H1 (cell line): ENCODE measurements at regions not wholly inside any gene's neighbourhood (a gene's known extent, or its start where the extent isn't known, plus 50 kb on each side); places are given as distances from the start of the nearest gene placed in this dataset.

Experiments
- CTCF ChIA-PET: fragments of 300-600 bp; sonication (Branson Sonifier 250); formaldehyde crosslinking; loops from one replicate; lab custom pipeline; 2021; ENCODE audit not compliant: partially characterized antibody; lab: Charles Lee
- POLR2A ChIA-PET: fragments of 300-600 bp; sonication (Branson Sonifier 250); formaldehyde crosslinking; loops from one replicate; lab custom pipeline; 2021; ENCODE audit warnings: inconsistent platforms; ENCODE audit not compliant: partially characterized antibody; lab: Charles Lee
- DNase-seq, 2 experiments: peaks; one replicate each; pipeline versions ENCODE4 v3.0.0 to v3.0.0-alpha.2; 2010 to 2022; ENCODE audit warnings: low spot score in 2 of 2, low read depth in 1 of 2, mixed read lengths in 1 of 2
- FAIRE-seq: peaks from 2 replicates; lab custom pipeline; 2011; peaks lifted over from hg19 to GRCh38; lab: Jason Lieb, UNC
- H2AFZ ChIP-seq: 2 replicates; pipeline ENCODE4 v1.8.1; 2012; ENCODE audit warnings: low read length, inconsistent platforms
- H2AK5ac ChIP-seq: 2 replicates; pipeline ENCODE4 v1.6.1; 2013; ENCODE audit warnings: low read depth, low read length
- H2BK120ac ChIP-seq: replicated peaks from 2 replicates; pipeline ENCODE3; 2013; ENCODE audit warnings: low read depth, low read length, inconsistent platforms
- H2BK12ac ChIP-seq: 2 replicates; pipeline ENCODE4 v1.6.1; 2013; ENCODE audit warnings: low read depth, low read length
- H2BK15ac ChIP-seq: 2 replicates; pipeline ENCODE4 v1.6.1; 2013; ENCODE audit warnings: low read length
- H2BK20ac ChIP-seq: 2 replicates; pipeline ENCODE4 v1.6.1; 2013; ENCODE audit warnings: low read length
- H2BK5ac ChIP-seq: 2 replicates; pipeline ENCODE4 v1.6.1; 2013; ENCODE audit warnings: low read depth, low read length
- H3K14ac ChIP-seq: 2 replicates; pipeline ENCODE4 v1.6.1; 2013; ENCODE audit warnings: inconsistent platforms; ENCODE audit not compliant: insufficient read length
- H3K18ac ChIP-seq: 2 replicates; pipeline ENCODE4 v1.6.1; 2013; ENCODE audit warnings: low read length; ENCODE audit errors: extremely low read depth
- H3K23ac ChIP-seq: 2 replicates; pipeline ENCODE4 v1.6.1; 2013; ENCODE audit warnings: inconsistent platforms; ENCODE audit not compliant: insufficient read length
- H3K23me2 ChIP-seq: 2 replicates; pipeline ENCODE4 v1.6.1; 2013; ENCODE audit warnings: low read depth, low read length
- H3K27ac ChIP-seq: 2 replicates; pipeline ENCODE4 v1.6.1; 2011; ENCODE audit warnings: low read depth, low read length, inconsistent platforms
- H3K27me3 ChIP-seq, 4 experiments: replicated peaks in 1 of 4; 1 replicate in 1 of 4; 2 replicates in 3 of 4; pipeline versions ENCODE4 v1.6.1 to v1.8.1; 2011 to 2013; ENCODE audit warnings: low read length in 3 of 4, mild to moderate bottlenecking in 3 of 4, inconsistent platforms in 2 of 4, mixed read lengths in 2 of 4, moderate library complexity in 1 of 4; ENCODE audit not compliant: control insufficient read depth in 3 of 4, insufficient read depth in 3 of 4; ENCODE audit errors: extremely low read depth in 1 of 4
- H3K36me3 ChIP-seq, 4 experiments: 2 replicates each; pipeline versions ENCODE4 v1.6.1 to v1.8.1; 2011 to 2013; ENCODE audit warnings: mild to moderate bottlenecking in 4 of 4, low read length in 3 of 4, moderate library complexity in 2 of 4, control low read depth in 1 of 4, inconsistent platforms in 1 of 4; ENCODE audit not compliant: insufficient read depth in 4 of 4, control insufficient read depth in 2 of 4
- H3K4ac ChIP-seq: replicated peaks from 2 replicates; pipeline ENCODE3; 2013; ENCODE audit warnings: low read length, low read depth, mixed read lengths, inconsistent platforms; ENCODE audit not compliant: insufficient read length
- H3K4me1 ChIP-seq, 4 experiments: replicated peaks in 1 of 4; 1 replicate in 1 of 4; 2 replicates in 3 of 4; pipeline versions ENCODE4 v1.6.1 to v1.8.1; 2011 to 2013; ENCODE audit warnings: low read length in 3 of 4, inconsistent platforms in 2 of 4, mixed read lengths in 1 of 4; ENCODE audit not compliant: insufficient read depth in 4 of 4, control insufficient read depth in 3 of 4
- H3K4me2 ChIP-seq, 2 experiments: 2 replicates each; pipeline versions ENCODE4 v1.6.1 to v1.8.1; 2011 to 2013; ENCODE audit warnings: low read depth in 2 of 2, low read length in 2 of 2, control low read depth in 1 of 2, inconsistent platforms in 1 of 2, mild to moderate bottlenecking in 1 of 2; ENCODE audit not compliant: insufficient read depth in 1 of 2
- H3K4me3 ChIP-seq, 4 experiments: fragments of 200-600, 300-600 bp in 1 of 4; sonication (generic), shearing (Covaris generic), sonication (Bioruptor Twin) in 1 of 4; 2 replicates each; pipeline versions ENCODE4 v1.5.1 to v1.8.1; 2011 to 2016; ENCODE audit warnings: low read length in 4 of 4, low read depth in 3 of 4, control low read depth in 2 of 4, inconsistent platforms in 2 of 4, mild to moderate bottlenecking in 2 of 4, mixed read lengths in 1 of 4, moderate library complexity in 1 of 4; ENCODE audit not compliant: insufficient read depth in 2 of 4; ENCODE audit errors: extremely low read depth in 1 of 4
- H3K56ac ChIP-seq: replicated peaks from 2 replicates; pipeline ENCODE3; 2013; ENCODE audit warnings: low read depth, mild to moderate bottlenecking, mixed read lengths, low read length, inconsistent platforms; ENCODE audit not compliant: insufficient read length
- H3K79me1 ChIP-seq: 2 replicates; pipeline ENCODE4 v1.6.1; 2013; ENCODE audit warnings: low read depth, low read length, control low read depth
- H3K79me2 ChIP-seq, 2 experiments: 2 replicates each; pipeline versions ENCODE4 v1.6.1 to v1.8.1; 2012 to 2013; ENCODE audit warnings: low read length in 2 of 2, mild to moderate bottlenecking in 2 of 2, inconsistent platforms in 1 of 2; ENCODE audit not compliant: insufficient read depth in 2 of 2, control insufficient read depth in 1 of 2
- H3K9ac ChIP-seq, 4 experiments: replicated peaks in 1 of 4; 1 replicate in 1 of 4; 2 replicates in 3 of 4; pipeline versions ENCODE4 v1.6.1 to v1.8.1; 2011 to 2013; ENCODE audit warnings: low read depth in 3 of 4, low read length in 3 of 4, control low read depth in 2 of 4, mild to moderate bottlenecking in 2 of 4, moderate library complexity in 2 of 4, inconsistent platforms in 1 of 4; ENCODE audit errors: extremely low read depth in 1 of 4
- H3K9me3 ChIP-seq, 2 experiments: 2 replicates each; pipeline versions ENCODE4 v1.6.1 to v1.8.1; 2012 to 2013; ENCODE audit warnings: mild to moderate bottlenecking in 2 of 2, moderate library complexity in 2 of 2, control low read depth in 1 of 2, inconsistent platforms in 1 of 2, low read depth in 1 of 2, low read length in 1 of 2, mixed read lengths in 1 of 2; ENCODE audit not compliant: insufficient read depth in 2 of 2
- H4K20me1 ChIP-seq, 2 experiments: replicated peaks in 1 of 2; 2 replicates each; pipeline versions ENCODE3 to v1.8.1; 2011 to 2013; ENCODE audit warnings: inconsistent platforms in 2 of 2, low read length in 2 of 2, mild to moderate bottlenecking in 1 of 2; ENCODE audit not compliant: insufficient read depth in 2 of 2, control insufficient read depth in 1 of 2
- H4K5ac ChIP-seq: 2 replicates; pipeline ENCODE4 v1.6.1; 2013; ENCODE audit warnings: low read length, low read depth, mixed read lengths, inconsistent platforms; ENCODE audit not compliant: insufficient read length
- H4K8ac ChIP-seq: 2 replicates; pipeline ENCODE4 v1.8.0; 2013; ENCODE audit warnings: mild to moderate bottlenecking, moderate library complexity, low read length, inconsistent platforms; ENCODE audit not compliant: insufficient read depth; ENCODE audit errors: extremely low read depth
- H4K91ac ChIP-seq: replicated peaks from 2 replicates; pipeline ENCODE3; 2013; ENCODE audit warnings: low read length, mixed read lengths, inconsistent platforms; ENCODE audit not compliant: insufficient read length
- CREB1 ChIP-seq: IDR thresholded peaks from 2 replicates; pipeline ENCODE4 v1.6.1; 2012; ENCODE audit warnings: inconsistent platforms
- EGR1 ChIP-seq: IDR thresholded peaks from 2 replicates; pipeline ENCODE4 v1.6.1; 2011; ENCODE audit warnings: low read depth, low read length, borderline replicate concordance
- NANOG ChIP-seq: IDR thresholded peaks from 2 replicates; pipeline ENCODE4 v1.6.1; 2011; ENCODE audit warnings: low read length, low read depth, mild to moderate bottlenecking, inconsistent platforms; ENCODE audit not compliant: insufficient read depth, poor library complexity, severe bottlenecking
- RNF2 ChIP-seq: fragments of 200-900, 300-1000 bp; sonication (generic); IDR thresholded peaks from 2 replicates; pipeline ENCODE4 v1.7.1; 2016; ENCODE audit warnings: borderline replicate concordance, low read depth, mild to moderate bottlenecking, antibody characterized with exemption, low read length; ENCODE audit not compliant: poor library complexity, severe bottlenecking; ENCODE audit errors: missing control alignments
- WGBS, 2 experiments: shearing (Covaris generic) in 1 of 2; methylation state at CpG; one replicate each; pipeline versions ENCODE4 v1.1.6 to v1.1.7; 2013 to 2015; ENCODE audit warnings: low lambda C conversion rate in 2 of 2, mixed read lengths in 2 of 2, inconsistent platforms in 1 of 2, low coverage in 1 of 2, missing lambda C conversion rate in 1 of 2; ENCODE audit not compliant: insufficient replicate concordance in 2 of 2, insufficient coverage in 1 of 2, insufficient read length in 1 of 2; ENCODE audit errors: extremely low coverage in 1 of 2, missing lambda C conversion rate in 1 of 2; 5-methylcytosine and 5-hydroxymethylcytosine counted together

DNA sequence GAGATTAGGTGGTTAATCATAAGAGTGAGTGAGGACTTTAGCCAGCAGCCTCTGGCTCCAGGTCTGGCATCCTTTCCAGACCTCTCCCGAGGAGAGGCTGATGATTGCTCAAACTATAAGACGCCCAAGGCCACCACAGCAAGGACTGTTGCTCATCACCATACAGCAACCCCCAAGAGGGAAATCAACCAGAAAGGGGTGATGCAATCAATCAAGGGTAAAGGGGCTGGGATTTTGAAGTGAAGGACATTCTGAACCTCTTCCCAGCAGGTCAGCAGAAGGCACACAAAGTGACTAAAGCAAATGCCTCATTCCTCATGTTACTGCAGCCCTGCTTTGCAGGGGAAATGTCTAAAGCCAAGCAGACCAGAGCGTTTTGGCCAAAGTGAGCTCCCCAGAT lies 247.3 kb upstream of the IGF1R start:
- Histone ChIP-seq H3K9ac (no peak overlapping the region), H2BK20ac (no peak overlapping the region), H3K4me2 (no peak overlapping the region), H2AFZ (no peak overlapping the region), H3K36me3 (no peaks in the 10 kb centered on the region), H4K20me1 (no peaks in the 10 kb centered on the region), H2BK5ac (no peak overlapping the region), H3K23me2 (no peaks in the 10 kb centered on the region; the same call in 1 of the 2 replicates), H3K9me3 (no peaks in the 10 kb centered on the region; a peak in 1 of 4 replicates), H3K4ac (no peak overlapping the region), H2BK15ac (no peak overlapping the region), H2AK5ac (no peak overlapping the region), H4K91ac (no peak overlapping the region), H3K4me3 (no peak overlapping the region), H3K18ac (no peak overlapping the region), H2BK12ac (no peak overlapping the region), H4K8ac (no peak overlapping the region), H3K4me1 (peaks cover 0 to 3% (median 0%) of the 10 kb centered on the region in 4 experiments; a peak in 1 of 7 replicates), H2BK120ac (no peak overlapping the region), H3K27ac (no peak overlapping the region), H3K79me1 (no peaks in the 10 kb centered on the region), H3K14ac (no peak overlapping the region), H3K27me3 (no peaks in the 10 kb centered on the region), H3K56ac (no peak overlapping the region), H4K5ac (no peak overlapping the region), H3K79me2 (no peaks in the 10 kb centered on the region), H3K23ac (no peak overlapping the region)
- FAIRE-seq, result no peak
- ChIA-PET CTCF (interaction anchor here (1.0 to 1.6 kb wide), 2 partner anchors 29 to 89 kb away, joined by 4 to 6 read pairs; no protein-coding TSS in a partner anchor), POLR2A (no interaction called here)
- WGBS, 2 experiments, result 63% methylated on average over 3 of the region's 3 CpGs; no CpG with 5 or more reads in 1 of the 2 experiments
- TF ChIP-seq CREB1 (no peak), NANOG (no peak), EGR1 (no peak), RNF2 (no peak)
- no peak for DNase-seq
